LoVo (cell line): ENCODE measurements at regions not wholly inside any gene's neighbourhood (a gene's known extent, or its start where the extent isn't known, plus 50 kb on each side); places are given as distances from the start of the nearest gene placed in this dataset.

Experiments
- DNase-seq: peaks from one replicate; pipeline ENCODE4 v3.0.0-alpha.2; 2016; ENCODE audit warnings: low spot score

DNA sequence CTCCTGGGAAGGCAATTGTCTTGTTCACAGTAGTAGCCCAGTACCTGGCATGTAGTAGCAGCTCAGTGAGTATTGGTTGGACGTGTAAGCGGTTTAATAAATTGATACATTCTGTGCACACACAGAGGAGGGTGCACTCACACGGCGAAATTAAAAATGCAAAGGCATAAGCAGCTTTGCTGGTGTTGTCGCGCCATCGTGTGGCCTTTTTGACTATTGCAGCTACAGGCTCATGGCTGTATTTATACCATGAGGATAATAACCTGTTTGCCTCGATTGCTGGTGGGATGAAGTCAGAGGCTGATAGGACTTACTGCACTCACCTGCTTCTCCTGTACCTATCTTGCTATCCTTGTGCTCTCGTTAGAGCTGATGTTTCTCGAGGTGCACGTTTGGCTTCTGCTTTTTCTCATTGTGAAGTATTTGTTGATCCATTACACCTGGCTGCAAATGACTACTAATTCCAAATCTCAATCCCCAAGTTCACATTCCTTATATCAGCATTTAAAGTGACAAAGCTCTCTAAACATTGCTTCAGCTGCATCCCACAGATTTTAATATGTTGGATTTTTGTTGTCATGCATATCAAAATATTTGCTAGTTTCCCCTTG, 61.5 kb downstream of the TBXT start:
- peak; percentile 55 for DNase-seq

GRCh38 chr6:166105341-166106075, 62.1 kb downstream of the TBXT start:
- DNase-seq: no peak

- DNase-seq: no peak
Measured at GRCh38 chr6:166104872-166105271, 62.8 kb downstream of the TBXT start.

GRCh38 chr6:166104107-166104506, 63.5 kb downstream of the TBXT start:
- DNase-seq: no peak

- no peak for DNase-seq
Measured at GRCh38 chr6:166101819-166102419, 65.7 kb downstream of the TBXT start.

- DNase-seq: peak; percentile 61
Measured at GRCh38 chr6:166097914-166098522, 69.6 kb downstream of the TBXT start.

DNA sequence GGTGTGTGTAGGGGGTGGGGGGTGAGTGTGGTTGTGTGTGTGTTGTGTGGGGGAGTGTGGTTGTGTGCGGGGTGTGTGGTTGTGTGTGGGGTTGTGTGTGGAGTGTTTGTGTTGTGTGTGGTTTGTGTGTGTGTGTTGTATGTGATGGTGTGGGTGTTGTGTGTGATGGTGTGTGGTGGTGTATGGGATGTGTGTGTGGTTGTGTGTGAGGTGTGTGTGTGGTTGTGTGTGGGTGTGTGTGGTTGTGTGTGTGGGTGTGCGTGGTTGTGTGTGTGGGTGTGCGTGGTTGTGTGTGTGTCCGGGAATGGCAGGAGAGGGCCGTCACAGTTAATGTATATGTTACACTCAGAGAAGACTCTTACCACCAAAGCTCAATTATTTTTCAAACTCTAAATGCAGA, 79.8 kb downstream of the TBXT start:
- no peak for DNase-seq

DNA sequence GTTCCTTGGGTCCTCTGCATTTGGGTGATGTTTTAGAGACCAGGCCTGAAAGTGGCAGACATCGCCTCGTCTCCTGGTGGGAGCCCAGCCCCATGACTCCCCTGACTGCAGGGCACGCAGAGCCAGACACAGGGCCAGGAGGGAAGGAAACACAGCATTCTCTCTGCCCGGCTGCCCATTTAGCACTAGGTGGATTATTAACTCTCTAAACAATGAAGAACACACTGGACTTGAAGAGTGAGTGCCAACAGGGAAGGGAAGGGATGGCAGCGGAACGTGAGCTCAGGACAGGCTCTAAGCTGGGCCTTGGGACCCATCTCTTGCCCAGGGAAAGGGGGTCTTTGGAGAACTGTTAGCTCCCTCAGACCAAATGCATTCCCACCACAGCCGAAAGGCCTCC, 80.4 kb downstream of the TBXT start:
- DNase-seq: no peak

- no peak for DNase-seq
Measured at GRCh38 chr6:166085500-166085899, 82.2 kb downstream of the TBXT start.

- DNase-seq: no peak
Measured at GRCh38 chr6:166084951-166085350, 82.7 kb downstream of the TBXT start.

DNA sequence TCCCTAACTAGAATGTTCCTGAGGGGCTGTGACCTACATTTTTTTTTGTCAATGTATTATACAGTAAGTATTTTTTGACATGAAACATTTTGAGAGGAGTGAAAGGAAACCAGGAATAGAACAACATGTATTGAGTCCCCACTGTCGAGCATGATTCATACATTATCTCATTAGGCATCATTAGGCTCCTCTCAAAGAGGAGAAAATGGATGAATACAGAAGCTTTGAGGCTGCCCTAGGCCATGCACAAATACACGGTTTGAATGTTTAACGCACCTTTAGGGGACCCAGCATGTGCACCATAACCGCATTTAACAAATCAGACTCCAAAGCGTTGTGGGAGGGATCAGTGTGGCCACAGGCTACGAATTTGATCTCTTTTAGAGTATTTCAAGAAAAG, 87.8 kb downstream of the TBXT start:
- no peak for DNase-seq

- no peak for DNase-seq
Measured at GRCh38 chr6:166078294-166078693, 89.4 kb downstream of the TBXT start.

GRCh38 chr6:166076625-166077024, 91.0 kb downstream of the TBXT start:
- DNase-seq: no peak

DNA sequence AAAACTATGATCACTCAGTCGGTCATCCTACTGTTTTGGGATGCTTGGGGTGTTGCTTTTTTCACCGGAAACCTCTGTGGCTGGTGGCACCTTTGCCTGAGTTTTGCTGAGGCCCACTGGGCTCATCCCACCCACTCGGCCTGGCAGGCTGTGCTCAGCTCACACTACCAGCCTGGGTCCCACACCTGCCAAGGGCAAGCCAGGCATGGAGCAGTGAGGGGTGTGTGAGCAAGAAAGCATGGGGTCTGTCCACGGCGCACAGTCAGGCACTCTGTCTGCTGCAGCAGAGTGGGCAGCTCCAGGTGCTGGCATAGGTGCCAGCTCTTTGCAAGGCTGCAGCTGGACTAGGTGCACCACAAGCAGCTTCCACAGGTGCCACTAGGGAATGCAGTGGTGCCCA, 91.7 kb downstream of the TBXT start:
- no peak for DNase-seq

DNA sequence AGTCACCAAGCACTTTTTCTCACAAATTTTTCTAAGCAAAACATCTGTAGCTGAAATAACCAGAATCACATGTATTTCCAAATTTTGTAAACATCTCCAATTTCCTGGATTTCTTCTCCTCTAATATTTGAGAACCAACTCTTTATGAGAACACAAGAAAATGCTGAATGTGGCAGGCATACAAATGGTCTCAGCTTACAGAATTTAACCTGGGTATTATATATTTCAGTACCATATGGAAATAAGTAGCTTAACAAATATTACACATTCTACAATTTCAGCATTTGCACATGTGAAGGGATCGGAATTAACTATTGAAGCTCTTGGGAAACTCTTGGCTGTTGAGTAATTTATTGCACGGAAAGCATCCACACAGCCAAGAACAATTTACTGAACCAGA, 92.5 kb downstream of the TBXT start:
- DNase-seq: no peak

- no peak for DNase-seq
Measured at GRCh38 chr6:166073082-166073481, 94.6 kb downstream of the TBXT start.

DNA sequence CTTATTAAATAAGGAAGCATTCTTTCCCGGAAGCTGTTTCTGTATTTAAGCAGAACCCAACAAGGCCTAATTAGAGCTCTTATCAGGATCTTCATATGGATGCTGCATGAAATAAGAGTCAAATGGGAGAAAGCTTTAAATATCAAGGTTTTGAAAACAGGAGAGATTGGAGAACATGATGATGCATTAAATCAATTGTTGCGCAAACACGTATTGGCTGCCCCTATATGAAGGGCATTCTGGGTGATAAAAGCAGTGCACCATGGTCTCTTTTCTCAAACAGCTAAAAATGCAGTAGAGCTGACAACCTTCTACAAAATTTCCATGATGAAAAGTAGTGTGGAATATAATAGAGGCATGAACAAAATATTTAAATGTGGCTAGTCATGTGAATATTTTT, 98.9 kb downstream of the TBXT start:
- DNase-seq: no peak

GRCh38 chr6:166058064-166058739, 109.4 kb downstream of the TBXT start:
- no peak for DNase-seq

DNA sequence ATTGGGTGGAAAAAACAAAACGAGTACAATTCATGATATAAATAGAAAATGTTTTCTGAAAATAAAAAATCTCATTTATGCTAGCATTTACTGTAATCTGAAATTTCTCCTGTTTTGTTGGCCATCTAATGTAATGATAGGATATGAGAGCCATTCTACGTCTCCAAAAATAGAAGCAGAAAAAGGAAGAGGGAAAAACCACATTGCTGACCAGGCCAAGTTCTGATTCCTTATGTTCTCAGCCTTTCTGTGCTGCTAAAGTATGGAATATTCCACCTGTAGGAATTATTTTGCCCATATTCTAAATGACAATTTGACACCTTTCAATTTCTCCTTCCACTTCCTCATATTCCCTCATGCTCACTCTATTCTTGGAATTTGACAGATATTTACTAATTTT, 110.2 kb downstream of the TBXT start:
- DNase-seq: no peak

DNA sequence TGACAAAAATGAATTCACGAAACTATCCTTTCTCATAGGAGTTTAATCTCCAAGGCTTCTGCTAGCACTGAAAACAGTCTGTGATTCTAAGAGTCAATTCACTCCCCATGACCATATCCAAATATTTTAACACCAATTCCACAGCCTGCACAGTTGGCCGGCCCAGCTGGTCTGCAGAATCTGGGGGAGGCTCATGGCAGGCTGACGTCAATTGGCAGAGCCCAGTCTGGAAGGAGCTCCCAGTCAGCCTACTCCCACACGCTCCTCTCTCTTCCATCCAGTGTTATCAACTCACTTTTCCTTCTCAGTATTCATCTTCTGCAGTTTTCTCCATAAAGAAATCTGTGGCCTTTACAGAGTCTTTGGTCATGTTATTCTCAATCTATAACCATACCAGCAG, 111.0 kb downstream of the TBXT start:
- DNase-seq: no peak

- no peak for DNase-seq
Measured at GRCh38 chr6:166055801-166056200, 111.8 kb downstream of the TBXT start.

DNA sequence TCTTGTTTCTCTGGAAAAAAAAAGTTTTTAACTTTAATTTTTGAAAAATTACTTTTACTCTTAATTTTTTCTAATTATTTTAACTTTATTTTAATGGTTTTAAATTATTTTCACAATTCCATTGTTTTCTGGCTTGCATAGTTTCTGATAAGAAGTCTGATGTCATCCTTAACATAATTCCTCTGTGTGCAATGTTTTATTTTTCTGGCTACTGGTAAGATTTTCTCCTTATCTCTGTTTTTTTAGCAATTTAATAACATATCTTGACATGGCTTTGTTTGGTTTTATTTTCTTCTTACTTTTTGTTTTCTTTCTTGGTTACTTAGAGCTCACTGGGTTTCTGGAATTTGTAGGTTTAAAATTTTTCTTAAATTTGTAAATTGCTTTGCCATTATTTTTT, 114.8 kb downstream of the TBXT start:
- DNase-seq: no peak

DNA sequence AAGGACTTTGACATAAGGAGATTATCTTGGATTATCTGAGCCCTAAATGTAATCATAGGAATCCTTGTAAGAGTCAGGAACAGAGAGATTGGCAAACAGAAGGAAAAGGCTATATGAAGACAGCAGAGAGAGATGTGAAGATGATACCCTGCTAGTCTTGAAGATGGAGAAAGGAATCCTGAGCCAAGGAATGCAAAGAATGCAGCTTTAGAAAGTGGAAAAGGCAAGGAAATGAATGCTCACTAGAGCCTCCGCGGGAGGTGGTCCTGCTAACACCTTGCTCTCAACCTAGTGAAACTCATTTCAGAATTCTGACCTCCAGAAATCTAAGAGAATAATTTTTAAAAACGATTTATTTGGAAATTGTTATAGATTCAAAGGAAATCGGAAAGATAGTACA, 117.1 kb downstream of the TBXT start:
- no peak for DNase-seq
